LNCAP (cell line): ENCODE measurements at regions not wholly inside any gene's neighbourhood (a gene's known extent, or its start where the extent isn't known, plus 50 kb on each side); places are given as distances from the start of the nearest gene placed in this dataset.

Experiments used
- TF ChIP-seq, protein P1 (sequence below): fragments of 450-650 bp; IDR thresholded peaks from 2 replicates; pipeline ENCODE4 v1.5.1; 2017; ENCODE audit warnings: mild to moderate bottlenecking

DNA sequence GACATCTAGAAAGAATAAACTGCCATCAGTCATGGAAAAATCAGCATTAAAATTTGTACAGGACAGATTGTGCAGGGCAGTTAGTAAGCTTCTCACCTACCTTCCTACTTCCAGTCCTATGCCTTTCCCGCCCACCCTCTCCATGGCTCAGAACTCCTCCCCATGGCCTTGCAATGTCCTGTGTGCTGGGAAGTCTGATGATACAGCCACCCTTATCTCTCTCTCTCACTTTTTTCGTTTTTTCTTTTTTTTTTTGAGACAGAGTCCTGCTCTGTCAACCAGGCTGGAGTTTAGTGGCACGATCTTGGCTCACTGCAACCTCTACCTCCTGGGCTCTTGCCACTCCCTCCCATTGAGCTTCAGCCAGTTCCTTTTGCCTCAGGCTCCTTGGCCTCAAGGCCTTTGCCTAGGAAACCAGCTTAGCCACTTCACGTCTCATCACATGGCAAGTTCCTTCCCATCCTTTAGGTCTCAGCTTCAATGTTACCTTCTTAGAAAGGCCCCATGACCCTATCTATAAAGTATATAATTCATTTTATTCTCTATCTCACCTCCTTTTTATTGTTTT is 259.7 kb downstream of the NKX6-1 start:
- TF ChIP-seq, protein P1, sequence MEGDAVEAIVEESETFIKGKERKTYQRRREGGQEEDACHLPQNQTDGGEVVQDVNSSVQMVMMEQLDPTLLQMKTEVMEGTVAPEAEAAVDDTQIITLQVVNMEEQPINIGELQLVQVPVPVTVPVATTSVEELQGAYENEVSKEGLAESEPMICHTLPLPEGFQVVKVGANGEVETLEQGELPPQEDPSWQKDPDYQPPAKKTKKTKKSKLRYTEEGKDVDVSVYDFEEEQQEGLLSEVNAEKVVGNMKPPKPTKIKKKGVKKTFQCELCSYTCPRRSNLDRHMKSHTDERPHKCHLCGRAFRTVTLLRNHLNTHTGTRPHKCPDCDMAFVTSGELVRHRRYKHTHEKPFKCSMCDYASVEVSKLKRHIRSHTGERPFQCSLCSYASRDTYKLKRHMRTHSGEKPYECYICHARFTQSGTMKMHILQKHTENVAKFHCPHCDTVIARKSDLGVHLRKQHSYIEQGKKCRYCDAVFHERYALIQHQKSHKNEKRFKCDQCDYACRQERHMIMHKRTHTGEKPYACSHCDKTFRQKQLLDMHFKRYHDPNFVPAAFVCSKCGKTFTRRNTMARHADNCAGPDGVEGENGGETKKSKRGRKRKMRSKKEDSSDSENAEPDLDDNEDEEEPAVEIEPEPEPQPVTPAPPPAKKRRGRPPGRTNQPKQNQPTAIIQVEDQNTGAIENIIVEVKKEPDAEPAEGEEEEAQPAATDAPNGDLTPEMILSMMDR = no peak

DNA sequence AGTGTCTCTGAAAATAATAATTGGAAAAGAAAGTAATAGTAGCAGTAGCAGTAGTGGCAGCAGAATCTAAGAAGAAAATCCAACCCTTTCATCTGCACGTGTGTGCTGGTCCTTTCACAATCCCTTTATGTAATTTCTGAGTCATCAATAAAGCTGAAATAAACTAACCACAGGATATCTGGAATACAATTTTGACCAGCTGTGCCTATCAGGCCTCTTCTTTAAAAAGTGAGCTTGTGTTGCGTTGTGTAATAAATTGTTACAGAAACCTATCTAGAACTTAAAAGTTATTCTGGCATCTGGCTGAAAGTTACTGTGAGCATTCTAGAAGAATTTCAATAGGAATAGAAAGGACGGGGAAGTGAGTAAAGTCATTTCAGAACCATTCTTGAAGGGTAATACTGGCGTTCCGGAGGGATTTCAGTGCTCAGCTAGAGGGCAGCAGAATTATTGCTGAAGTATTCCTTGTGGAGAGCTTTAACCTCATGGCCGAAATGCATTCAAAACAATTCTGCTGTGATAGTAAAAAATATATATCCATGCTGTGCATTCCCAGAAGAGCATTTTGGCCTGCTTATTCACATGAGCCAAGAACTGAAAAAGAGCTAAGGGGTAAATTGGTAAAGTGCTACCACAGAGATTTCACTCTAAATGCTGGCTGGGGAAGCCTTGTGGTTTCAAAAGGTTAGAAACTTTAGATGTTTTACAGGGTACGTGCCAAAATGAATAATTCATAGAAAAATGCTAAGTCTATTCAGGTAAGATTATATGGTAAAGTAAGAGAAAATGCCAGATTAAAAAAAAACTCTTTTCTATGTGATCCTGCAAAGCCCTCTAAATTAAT is 260.6 kb downstream of the NKX6-1 start:
- TF ChIP-seq, protein P1 = no peak

DNA sequence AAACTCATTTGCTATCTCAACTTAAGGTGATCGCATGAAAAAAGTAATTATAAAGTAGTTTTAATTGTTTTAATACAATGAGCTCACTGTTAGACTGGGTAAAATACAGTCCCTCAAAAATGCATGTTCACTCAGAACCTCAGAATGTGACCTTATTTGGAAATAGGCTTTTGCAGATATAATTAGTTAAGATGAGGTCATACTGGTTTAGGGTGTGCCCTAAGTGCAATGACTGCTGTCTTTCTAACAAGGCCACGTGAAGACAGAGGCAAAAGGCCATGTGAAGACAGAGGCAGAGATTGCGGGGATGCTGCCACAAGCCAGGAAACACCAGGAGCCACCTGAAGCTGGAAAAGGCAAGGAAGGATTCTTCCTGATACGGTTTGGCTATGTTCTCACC is 262.1 kb downstream of the NKX6-1 start:
- TF ChIP-seq, protein P1 = no peak

DNA sequence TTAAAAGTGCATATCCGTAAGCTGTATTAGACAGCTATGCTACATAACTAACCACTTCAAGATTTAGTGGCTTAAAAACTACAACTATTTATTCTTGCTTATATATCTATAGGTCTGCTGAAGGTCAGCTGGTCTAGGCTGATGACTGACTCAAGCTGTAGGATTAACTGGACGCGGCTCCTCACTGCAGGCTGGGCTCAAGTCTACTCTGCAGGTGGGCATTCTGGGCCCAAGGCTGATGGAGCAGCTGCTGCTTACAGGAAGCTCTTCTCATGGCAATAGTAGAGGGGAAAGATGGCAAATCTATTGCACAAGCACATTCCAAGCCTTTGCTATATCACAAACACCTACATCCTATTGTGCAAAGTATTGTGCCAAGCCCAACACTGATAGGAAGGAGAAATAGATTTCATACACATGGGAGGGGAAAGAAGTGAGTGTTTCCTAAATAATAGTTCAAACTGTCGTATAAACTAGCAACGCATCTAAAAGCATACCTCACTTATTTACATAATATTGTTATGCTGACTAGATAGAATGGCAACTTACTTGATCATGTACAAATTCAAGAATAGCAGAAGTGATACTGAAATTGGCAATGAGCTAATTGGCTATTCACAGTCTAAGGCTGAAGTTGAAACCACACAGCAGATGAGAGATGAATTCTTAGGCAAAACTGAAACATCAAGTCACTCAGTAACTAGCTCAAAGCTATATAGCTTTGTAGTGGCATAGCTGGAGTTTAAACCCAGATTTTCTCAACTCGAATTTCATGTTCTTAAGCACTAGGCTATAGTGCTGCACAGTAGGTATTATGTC is 263.8 kb downstream of the NKX6-1 start:
- TF ChIP-seq, protein P1 = no peak

DNA sequence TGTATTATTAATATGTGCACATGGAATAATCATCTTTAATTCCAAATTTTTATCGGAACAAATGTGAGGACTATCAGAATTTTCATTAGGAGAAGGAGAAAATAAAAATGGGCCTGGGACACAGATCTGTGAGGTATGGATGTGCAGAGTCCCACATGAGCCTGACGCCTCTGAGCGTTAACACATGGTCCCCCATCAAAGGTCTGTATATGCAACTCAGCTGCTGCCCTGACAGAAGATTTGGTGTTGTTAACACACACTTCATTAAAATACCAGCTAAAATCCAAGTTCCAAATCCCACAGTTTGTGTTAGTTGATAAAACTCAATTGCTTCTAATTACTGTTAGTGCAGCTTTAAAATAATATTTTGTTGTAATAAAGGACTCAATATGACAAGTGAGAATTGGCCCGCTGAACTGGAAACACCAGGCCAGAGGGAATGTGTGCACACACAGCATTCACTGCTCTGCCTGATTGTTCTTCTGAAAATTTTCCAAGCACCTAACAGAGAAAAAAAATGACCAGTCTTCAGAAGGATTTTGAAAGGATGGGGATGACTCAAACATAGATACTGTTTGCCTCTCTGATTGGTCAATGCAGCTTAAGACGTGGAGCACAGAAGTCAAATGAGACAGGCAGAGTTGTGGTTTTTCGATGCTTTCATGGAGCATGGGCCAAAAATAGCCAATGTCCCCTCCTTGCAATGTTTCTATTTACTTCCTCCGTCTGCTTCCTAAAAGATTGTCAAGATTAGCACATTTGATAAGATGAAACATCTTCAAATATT is 266.6 kb downstream of the NKX6-1 start:
- TF ChIP-seq, protein P1 = no peak

DNA sequence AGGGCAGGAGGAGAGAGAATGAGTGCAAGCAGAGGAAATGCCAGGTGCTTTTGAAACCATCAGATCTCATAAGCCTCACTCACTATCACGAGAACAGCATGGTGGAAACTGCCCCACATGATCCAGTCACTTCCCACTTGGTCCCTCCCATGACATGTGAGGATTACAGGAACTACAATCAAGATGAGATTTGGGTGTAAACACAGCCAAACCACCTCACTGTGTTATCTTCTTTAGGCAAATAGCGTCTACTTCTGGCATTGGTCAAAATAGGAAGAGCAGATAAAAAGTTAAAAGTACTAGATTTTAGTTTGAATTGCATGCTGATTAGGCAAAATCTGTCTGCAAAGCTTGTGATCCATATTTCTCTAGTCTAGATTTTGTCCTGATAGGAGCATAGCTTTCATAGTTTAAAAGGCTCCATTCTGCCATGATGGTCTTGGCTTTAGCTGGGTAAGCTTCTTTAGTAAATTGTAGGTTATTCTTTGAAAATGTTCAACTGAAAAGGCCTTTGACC is 267.5 kb downstream of the NKX6-1 start:
- TF ChIP-seq, protein P1 = no peak

DNA sequence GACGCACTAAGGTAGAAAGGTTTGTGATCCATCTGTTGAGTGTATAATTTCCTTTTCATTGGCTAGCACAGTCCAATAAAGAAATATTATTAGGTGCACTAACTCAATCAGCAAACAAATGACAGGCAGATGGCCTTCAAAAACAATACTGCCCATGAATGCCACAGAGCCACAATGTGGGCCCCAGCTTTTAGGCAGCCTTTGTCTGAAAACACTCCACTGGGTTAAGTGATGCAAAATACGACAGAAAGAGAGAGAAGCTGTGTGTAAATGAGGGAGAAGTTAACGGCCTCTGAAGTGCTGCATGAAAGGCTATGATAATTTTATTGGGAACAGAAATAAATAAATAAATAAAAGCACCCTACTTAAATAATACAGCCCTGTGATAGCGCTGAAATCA is 274.6 kb downstream of the NKX6-1 start:
- TF ChIP-seq, protein P1 = no peak
